ENCODE measurements at regions not wholly inside any gene's neighbourhood (a gene's known extent, or its start where the extent isn't known, plus 50 kb on each side); places are given as distances from the start of the nearest gene placed in this dataset.

- TF ChIP-seq CTCF (IDR thresholded peaks at IDR 0.05) = no peak
- TF ChIP-seq POLR2A (IDR thresholded peaks at IDR 0.05) = no peak
Measured at GRCh38 chr13:65461590-65461989, 1768.5 kb downstream of the PCDH9 start.
